OCI-LY7 (cell line): ENCODE measurements at regions not wholly inside any gene's neighbourhood (a gene's known extent, or its start where the extent isn't known, plus 50 kb on each side); places are given as distances from the start of the nearest gene placed in this dataset.

ENCODE experiments used
- BruUV-seq: library from RNA; stranded (reverse); fragments of 400-500 nt; replicated peaks from 2 replicates; lab custom pipeline; 2021; lab: Mats Ljungman, UMichigan
- CTCF ChIA-PET: fragments of 300-600 bp; sonication (Branson Sonifier 250); formaldehyde crosslinking; loops from one replicate; lab custom pipeline; 2022; ENCODE audit warnings: antibody characterized with exemption; ENCODE audit not compliant: unreplicated experiment; lab: Charles Lee
- POLR2A ChIA-PET: fragments of 300-600 bp; sonication (Branson Sonifier 250); formaldehyde crosslinking; loops from one replicate; lab custom pipeline; 2022; ENCODE audit warnings: antibody characterized with exemption; lab: Charles Lee
- DNase-seq: peaks from one replicate; pipeline ENCODE4 v3.0.0-alpha.2; 2015; ENCODE audit warnings: low spot score
- H2AFZ ChIP-seq: fragments of 200-600 bp; sonication (generic), shearing (Covaris generic); 2 replicates; pipeline ENCODE4 v1.6.1; 2014; ENCODE audit warnings: mild to moderate bottlenecking, antibody characterized with exemption, low read length, moderate library complexity
- H3K27ac ChIP-seq: fragments of 200-600 bp; sonication (generic); 2 replicates; pipeline ENCODE4 v1.5.1; 2014; ENCODE audit warnings: mixed run types, low read depth, mild to moderate bottlenecking, moderate library complexity, low read length, inconsistent platforms; ENCODE audit not compliant: poor library complexity, severe bottlenecking
- H3K36me3 ChIP-seq: fragments of 200-600 bp; sonication (generic); 2 replicates; pipeline ENCODE4 v1.6.1; 2014; ENCODE audit warnings: mild to moderate bottlenecking, antibody characterized with exemption, low read length, moderate library complexity, mixed read lengths; ENCODE audit not compliant: insufficient read depth
- H3K4me1 ChIP-seq: fragments of 200-600 bp; sonication (generic); 2 replicates; pipeline ENCODE4 v1.5.1; 2014; ENCODE audit warnings: mild to moderate bottlenecking, low read length; ENCODE audit not compliant: insufficient read depth, poor library complexity, severe bottlenecking
- H3K4me2 ChIP-seq: fragments of 200-600 bp; sonication (generic); 2 replicates; pipeline ENCODE4 v1.6.1; 2014; ENCODE audit warnings: mild to moderate bottlenecking, low read length
- H3K4me3 ChIP-seq: fragments of 200-600 bp; sonication (generic); 2 replicates; pipeline ENCODE4 v1.5.1; 2014; ENCODE audit warnings: mild to moderate bottlenecking, low read depth, low read length; ENCODE audit not compliant: poor library complexity, severe bottlenecking
- H3K79me2 ChIP-seq: fragments of 200-600 bp; sonication (generic); 2 replicates; pipeline ENCODE4 v1.6.1; 2016; ENCODE audit warnings: low read depth, mild to moderate bottlenecking, low read length, moderate library complexity, mixed read lengths; ENCODE audit not compliant: insufficient read depth
- H3K9me2 ChIP-seq: fragments of 200-600 bp; sonication (generic); 2 replicates; pipeline ENCODE4 v1.6.1; 2016; ENCODE audit warnings: mild to moderate bottlenecking, low read length, mixed read lengths; ENCODE audit not compliant: insufficient read depth
- H3K9me3 ChIP-seq: fragments of 200-600 bp; sonication (generic); 2 replicates; pipeline ENCODE4 v1.6.1; 2014; ENCODE audit warnings: mild to moderate bottlenecking, mixed run types, low read length, mixed read lengths
- H4K20me1 ChIP-seq: fragments of 200-600 bp; sonication (generic); 2 replicates; pipeline ENCODE4 v1.6.1; 2014; ENCODE audit warnings: mild to moderate bottlenecking, antibody characterized with exemption, low read length, moderate library complexity, mixed read lengths; ENCODE audit not compliant: insufficient read depth
- CTCF ChIP-seq: fragments of 200-600 bp; sonication (generic); conservative IDR thresholded peaks from 2 replicates; pipeline ENCODE4 v1.5.1; 2014; ENCODE audit warnings: mild to moderate bottlenecking, antibody characterized with exemption, low read length, moderate library complexity, mixed read lengths
- EZH2phosphoT487 ChIP-seq: fragments of 200-600 bp; sonication (generic); IDR thresholded peaks from 2 replicates; pipeline ENCODE4 v1.6.1; 2018; ENCODE audit warnings: low read depth, borderline replicate concordance, mild to moderate bottlenecking, mixed run types, antibody characterized with exemption, low read length, moderate library complexity, mixed read lengths
- intact Hi-C: fragments of 100-400 bp; cut with micrococcal nuclease; formaldehyde crosslinking; loops from one replicate; pipeline ENCODE4 v1.10.0; 2022; ENCODE audit not compliant: unreplicated experiment

GRCh38 chr11:129611661-129612446, 203.8 kb upstream of the TMEM45B start:
- no peak overlapping the region for H3K4me2 ChIP-seq
- no peaks in the 10 kb centered on the region for H3K79me2 ChIP-seq
- H3K36me3 ChIP-seq = no peaks in the 10 kb centered on the region
- H3K9me3 ChIP-seq = no peaks in the 10 kb centered on the region
- H3K4me1 ChIP-seq = no peaks in the 10 kb centered on the region
- no peak for DNase-seq
- no peaks in the 10 kb centered on the region for H4K20me1 ChIP-seq
- H3K9me2 ChIP-seq = no peaks in the 10 kb centered on the region
- no peak overlapping the region for H3K4me3 ChIP-seq
- TF ChIP-seq EZH2phosphoT487 (no peak), CTCF (no peak)
- no peak overlapping the region for H3K27ac ChIP-seq
- no peak overlapping the region for H2AFZ ChIP-seq
- BruUV-seq = no TSS peak
- ChIA-PET CTCF (interaction anchor here (0.9 kb wide), 1 partner anchor 18 kb away, joined by 3 read pairs; no protein-coding TSS in a partner anchor), POLR2A (no interaction called here)
- intact Hi-C loops = no loop called here

- Histone ChIP-seq H3K27ac (no peak overlapping the region), H3K4me3 (no peak overlapping the region), H2AFZ (no peak overlapping the region), H3K9me3 (no peaks in the 10 kb centered on the region), H3K79me2 (no peaks in the 10 kb centered on the region), H3K4me1 (no peaks in the 10 kb centered on the region), H3K9me2 (no peaks in the 10 kb centered on the region), H3K4me2 (no peak overlapping the region), H3K36me3 (no peaks in the 10 kb centered on the region), H4K20me1 (no peaks in the 10 kb centered on the region)
- intact Hi-C loops = no loop called here
- CTCF ChIA-PET = interaction anchor here (0.9 kb wide), 1 partner anchor 19 kb away, joined by 3 read pairs; no protein-coding TSS in a partner anchor
- BruUV-seq = no TSS peak
- no peak for DNase-seq
- POLR2A ChIA-PET = no interaction called here
- TF ChIP-seq CTCF (no peak), EZH2phosphoT487 (no peak)
Observed at GRCh38 chr11:129612447-129612961, 203.1 kb upstream of the TMEM45B start.

GRCh38 chr11:129613071-129613470, 202.6 kb upstream of the TMEM45B start:
- Histone ChIP-seq H3K9me3 (no peaks in the 10 kb centered on the region), H3K79me2 (no peaks in the 10 kb centered on the region), H2AFZ (no peak overlapping the region), H3K27ac (no peak overlapping the region), H4K20me1 (no peaks in the 10 kb centered on the region), H3K9me2 (no peaks in the 10 kb centered on the region), H3K4me3 (no peak overlapping the region), H3K4me2 (no peak overlapping the region), H3K36me3 (no peaks in the 10 kb centered on the region), H3K4me1 (no peaks in the 10 kb centered on the region)
- no TSS peak for BruUV-seq
- intact Hi-C loops = no loop called here
- ChIA-PET POLR2A (no interaction called here), CTCF (no interaction called here)
- TF ChIP-seq EZH2phosphoT487 (no peak), CTCF (no peak)
- DNase-seq = no peak
